CD4-positive, alpha-beta T cell treated with Interleukin-17A for 1 hour (primary cell): ENCODE measurements at regions not wholly inside any gene's neighbourhood (a gene's known extent, or its start where the extent isn't known, plus 50 kb on each side); places are given as distances from the start of the nearest gene placed in this dataset.
"Not testable (repeated sequence)": the region's sequence is repeated elsewhere in the genome, so short reads cannot be mapped to it uniquely, and the experiment has no call there.

Source experiments
- DNase-seq: peaks from one replicate; pipeline ENCODE4 v3.0.0-alpha.2; 2020

GRCh38 chr10:64529003-64529350 lies 1007.8 kb downstream of the REEP3 start:
- DNase-seq = no peak

- no peak for DNase-seq
Measured at GRCh38 chr10:64534616-64535015, 1013.4 kb downstream of the REEP3 start.

GRCh38 chr10:64535131-64535867 lies 1014.1 kb downstream of the REEP3 start:
- DNase-seq = no peak

GRCh38 chr10:64537112-64537511 lies 1015.9 kb downstream of the REEP3 start:
- DNase-seq = no peak

- DNase-seq = no peak
Measured at GRCh38 chr10:64537928-64538327, 1016.7 kb downstream of the REEP3 start.

GRCh38 chr10:64546073-64546472 lies 1024.9 kb downstream of the REEP3 start:
- DNase-seq = no peak

- no peak for DNase-seq
Measured at GRCh38 chr10:64547168-64547567, 1026.0 kb downstream of the REEP3 start.

- DNase-seq = no peak
Measured at GRCh38 chr10:64555666-64556065, 1034.5 kb downstream of the REEP3 start.

- no peak for DNase-seq
Measured at GRCh38 chr10:64558094-64558835, 1037.1 kb downstream of the REEP3 start.

GRCh38 chr10:64571056-64571455 lies 1049.9 kb downstream of the REEP3 start:
- no peak for DNase-seq

- no peak for DNase-seq
Measured at GRCh38 chr10:64573623-64574325, 1052.6 kb downstream of the REEP3 start.

- no peak for DNase-seq
Measured at GRCh38 chr10:64574371-64574770, 1053.2 kb downstream of the REEP3 start.

- DNase-seq = no peak
Measured at GRCh38 chr10:64576497-64576896, 1055.3 kb downstream of the REEP3 start.

GRCh38 chr10:64578757-64579156 lies 1057.6 kb downstream of the REEP3 start:
- DNase-seq = not testable (repeated sequence)

GRCh38 chr10:64586934-64587503 lies 1065.8 kb downstream of the REEP3 start:
- DNase-seq = no peak

GRCh38 chr10:64594072-64594471 lies 1072.9 kb downstream of the REEP3 start:
- no peak for DNase-seq

- no peak for DNase-seq
Measured at GRCh38 chr10:64598600-64598999, 1077.4 kb downstream of the REEP3 start.

- DNase-seq = no peak
Measured at GRCh38 chr10:64601298-64601697, 1080.1 kb downstream of the REEP3 start.

GRCh38 chr10:64617085-64617484 lies 1095.9 kb downstream of the REEP3 start:
- DNase-seq = no peak

- no peak for DNase-seq
Measured at GRCh38 chr10:64619102-64619501, 1097.9 kb downstream of the REEP3 start.

- DNase-seq = no peak
Measured at GRCh38 chr10:64626924-64627323, 1105.7 kb downstream of the REEP3 start.

GRCh38 chr10:64630534-64630933 lies 1109.3 kb downstream of the REEP3 start:
- no peak for DNase-seq

- DNase-seq = no peak
Measured at GRCh38 chr10:64635906-64636305, 1114.7 kb downstream of the REEP3 start.

- no peak for DNase-seq
Measured at GRCh38 chr10:64636461-64636860, 1115.3 kb downstream of the REEP3 start.
